ENCODE measurements at regions not wholly inside any gene's neighbourhood (a gene's known extent, or its start where the extent isn't known, plus 50 kb on each side); places are given as distances from the start of the nearest gene placed in this dataset.

- Histone ChIP-seq H3K27ac (no peak overlapping the region), H3K4me1 (no peaks in the 10 kb centered on the region), H3K4me3 (no peak overlapping the region), H3K27me3 (no peaks in the 10 kb centered on the region), H3K9me3 (no peaks in the 10 kb centered on the region), H3K36me3 (no peaks in the 10 kb centered on the region)
- intact Hi-C loops (cut with DNase I): no loop called here
- 31% methylated on average over 2 of the region's 2 CpGs for WGBS (ENCODE audit: insufficient coverage, low coverage, low lambda C conversion rate, missing lambda C conversion rate)
- ATAC-seq (no peak), DNase-seq (no peak)
- TF ChIP-seq, protein P1, sequence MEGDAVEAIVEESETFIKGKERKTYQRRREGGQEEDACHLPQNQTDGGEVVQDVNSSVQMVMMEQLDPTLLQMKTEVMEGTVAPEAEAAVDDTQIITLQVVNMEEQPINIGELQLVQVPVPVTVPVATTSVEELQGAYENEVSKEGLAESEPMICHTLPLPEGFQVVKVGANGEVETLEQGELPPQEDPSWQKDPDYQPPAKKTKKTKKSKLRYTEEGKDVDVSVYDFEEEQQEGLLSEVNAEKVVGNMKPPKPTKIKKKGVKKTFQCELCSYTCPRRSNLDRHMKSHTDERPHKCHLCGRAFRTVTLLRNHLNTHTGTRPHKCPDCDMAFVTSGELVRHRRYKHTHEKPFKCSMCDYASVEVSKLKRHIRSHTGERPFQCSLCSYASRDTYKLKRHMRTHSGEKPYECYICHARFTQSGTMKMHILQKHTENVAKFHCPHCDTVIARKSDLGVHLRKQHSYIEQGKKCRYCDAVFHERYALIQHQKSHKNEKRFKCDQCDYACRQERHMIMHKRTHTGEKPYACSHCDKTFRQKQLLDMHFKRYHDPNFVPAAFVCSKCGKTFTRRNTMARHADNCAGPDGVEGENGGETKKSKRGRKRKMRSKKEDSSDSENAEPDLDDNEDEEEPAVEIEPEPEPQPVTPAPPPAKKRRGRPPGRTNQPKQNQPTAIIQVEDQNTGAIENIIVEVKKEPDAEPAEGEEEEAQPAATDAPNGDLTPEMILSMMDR (IDR thresholded peaks at IDR 0.05): no peak
- TF ChIP-seq POLR2A (IDR thresholded peaks at IDR 0.05): no peak
Observed at GRCh38 chr13:32964987-32965386, 51.2 kb upstream of the KL start.
